ENCODE measurements at regions not wholly inside any gene's neighbourhood (a gene's known extent, or its start where the extent isn't known, plus 50 kb on each side); places are given as distances from the start of the nearest gene placed in this dataset.

DNA sequence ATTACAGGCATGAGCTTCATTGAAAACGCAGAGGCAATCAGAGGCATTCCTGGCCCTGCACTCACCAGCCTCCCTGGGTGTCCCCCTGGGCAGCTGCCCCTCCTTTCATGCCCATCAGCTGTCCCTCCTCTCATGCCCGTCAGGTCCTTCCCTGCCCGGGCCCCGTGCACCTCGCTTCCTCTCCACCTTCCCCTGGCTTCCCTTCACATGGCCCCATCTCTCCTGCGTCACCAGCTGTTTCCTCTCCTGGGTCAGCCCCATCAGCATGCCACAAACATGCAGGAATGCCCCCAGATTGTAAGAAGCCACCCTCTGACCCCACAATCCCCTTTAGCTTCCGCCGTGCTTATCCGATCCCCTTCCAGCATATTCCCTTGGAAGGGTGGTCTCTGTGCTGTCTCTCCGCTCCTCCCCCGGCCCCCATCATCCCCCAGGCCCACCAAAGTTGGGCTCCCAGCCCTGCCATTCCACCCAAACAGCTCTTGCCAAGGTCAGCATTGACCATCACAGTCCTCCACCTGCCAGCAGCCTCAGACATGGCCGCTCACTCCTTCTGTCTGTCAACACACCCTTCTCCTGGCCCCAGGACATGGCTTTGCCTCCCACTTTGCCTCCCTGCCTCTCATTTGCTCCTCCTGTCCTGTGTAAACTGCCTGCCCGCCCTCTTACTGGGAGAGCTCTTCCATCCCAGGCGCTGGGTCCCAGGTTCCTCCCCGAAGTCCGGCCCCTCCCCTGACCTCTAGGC is 98.6 kb upstream of the IER5L start:
- TF ChIP-seq, protein P1, sequence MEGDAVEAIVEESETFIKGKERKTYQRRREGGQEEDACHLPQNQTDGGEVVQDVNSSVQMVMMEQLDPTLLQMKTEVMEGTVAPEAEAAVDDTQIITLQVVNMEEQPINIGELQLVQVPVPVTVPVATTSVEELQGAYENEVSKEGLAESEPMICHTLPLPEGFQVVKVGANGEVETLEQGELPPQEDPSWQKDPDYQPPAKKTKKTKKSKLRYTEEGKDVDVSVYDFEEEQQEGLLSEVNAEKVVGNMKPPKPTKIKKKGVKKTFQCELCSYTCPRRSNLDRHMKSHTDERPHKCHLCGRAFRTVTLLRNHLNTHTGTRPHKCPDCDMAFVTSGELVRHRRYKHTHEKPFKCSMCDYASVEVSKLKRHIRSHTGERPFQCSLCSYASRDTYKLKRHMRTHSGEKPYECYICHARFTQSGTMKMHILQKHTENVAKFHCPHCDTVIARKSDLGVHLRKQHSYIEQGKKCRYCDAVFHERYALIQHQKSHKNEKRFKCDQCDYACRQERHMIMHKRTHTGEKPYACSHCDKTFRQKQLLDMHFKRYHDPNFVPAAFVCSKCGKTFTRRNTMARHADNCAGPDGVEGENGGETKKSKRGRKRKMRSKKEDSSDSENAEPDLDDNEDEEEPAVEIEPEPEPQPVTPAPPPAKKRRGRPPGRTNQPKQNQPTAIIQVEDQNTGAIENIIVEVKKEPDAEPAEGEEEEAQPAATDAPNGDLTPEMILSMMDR (conservative IDR thresholded peaks at IDR 0.05; ENCODE audit: control insufficient read depth, insufficient read depth, low read depth, low read length), result no peak
- no peak for DNase-seq (ENCODE audit: low read depth)

DNA sequence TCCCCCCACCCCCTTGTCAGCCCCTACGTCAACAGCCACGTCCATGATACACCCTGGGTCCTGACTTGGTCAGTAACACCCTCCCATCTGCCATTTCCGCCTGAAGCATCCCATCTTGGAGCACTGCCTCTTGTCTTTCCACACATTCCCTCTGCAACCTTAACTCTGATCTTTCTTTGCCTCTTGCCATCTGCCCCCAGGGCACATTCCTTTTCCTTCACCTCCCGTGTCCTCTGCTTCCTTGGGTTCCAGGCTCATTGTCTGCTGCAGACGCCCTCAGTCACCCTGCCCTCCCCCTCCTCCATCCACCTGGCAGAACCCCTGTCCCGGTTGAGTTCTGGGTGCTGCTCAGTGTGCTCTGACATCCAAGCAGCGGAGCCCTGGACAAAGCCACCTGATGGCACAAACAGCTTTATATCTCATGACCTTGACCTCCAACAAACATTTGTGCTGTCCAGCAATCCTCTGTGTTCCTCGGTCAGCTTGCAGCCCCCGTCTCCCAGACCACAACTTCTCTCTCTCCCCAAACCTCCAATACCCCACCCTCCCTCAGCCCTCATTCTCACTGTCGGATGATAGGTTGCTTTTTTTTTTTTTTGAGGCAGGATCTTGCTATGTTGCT is 97.7 kb upstream of the IER5L start:
- DNase-seq (ENCODE audit: low read depth), result no peak
- H3K4me3 ChIP-seq (ENCODE audit: control insufficient read depth, low read depth, low read length), result no peak overlapping the region
- TF ChIP-seq, protein P1 (conservative IDR thresholded peaks at IDR 0.05; ENCODE audit: control insufficient read depth, insufficient read depth, low read depth, low read length), result no peak

More for the DNA sequence above, 98.6 kb upstream of the IER5L start:
- no peak overlapping the region for H3K4me3 ChIP-seq (ENCODE audit: control insufficient read depth, low read depth, low read length)

DNA sequence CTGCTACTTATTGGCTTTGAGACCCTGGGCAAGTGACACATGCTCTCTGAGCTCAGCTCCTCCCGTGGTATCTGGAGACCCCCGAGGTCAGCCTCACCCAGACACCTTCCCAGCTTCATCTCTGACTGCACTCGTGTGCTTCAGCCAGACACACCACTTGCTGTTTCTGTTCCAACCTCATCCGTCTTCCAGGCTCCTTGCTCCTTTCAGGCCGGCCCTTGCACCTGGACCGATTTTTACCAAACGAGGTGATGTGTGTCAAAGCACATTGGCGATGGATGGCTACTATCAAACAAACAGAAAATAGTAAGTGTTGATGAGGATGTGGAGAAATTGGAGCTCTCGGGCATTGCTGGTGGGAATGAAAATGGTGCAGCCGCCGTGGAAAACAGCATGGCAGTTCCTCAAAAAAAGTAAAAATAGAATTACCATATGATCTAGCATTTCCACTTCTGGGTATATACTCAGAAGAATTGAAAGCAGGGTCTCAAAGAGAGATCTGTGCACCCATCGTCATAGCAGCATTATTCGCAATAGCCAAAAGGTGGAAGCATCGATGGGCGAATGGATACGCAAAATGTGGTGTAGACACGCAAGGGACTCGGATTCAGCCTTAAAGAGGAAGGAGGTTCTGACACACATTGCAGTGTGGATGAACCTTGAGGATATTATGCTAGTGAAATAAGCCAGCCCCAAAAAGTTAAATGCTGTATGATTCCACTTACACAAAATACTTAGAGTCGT is 96.1 kb upstream of the IER5L start:
- TF ChIP-seq, protein P1 (conservative IDR thresholded peaks at IDR 0.05; ENCODE audit: control insufficient read depth, insufficient read depth, low read depth, low read length), result no peak
- no peak for DNase-seq (ENCODE audit: low read depth)

DNA sequence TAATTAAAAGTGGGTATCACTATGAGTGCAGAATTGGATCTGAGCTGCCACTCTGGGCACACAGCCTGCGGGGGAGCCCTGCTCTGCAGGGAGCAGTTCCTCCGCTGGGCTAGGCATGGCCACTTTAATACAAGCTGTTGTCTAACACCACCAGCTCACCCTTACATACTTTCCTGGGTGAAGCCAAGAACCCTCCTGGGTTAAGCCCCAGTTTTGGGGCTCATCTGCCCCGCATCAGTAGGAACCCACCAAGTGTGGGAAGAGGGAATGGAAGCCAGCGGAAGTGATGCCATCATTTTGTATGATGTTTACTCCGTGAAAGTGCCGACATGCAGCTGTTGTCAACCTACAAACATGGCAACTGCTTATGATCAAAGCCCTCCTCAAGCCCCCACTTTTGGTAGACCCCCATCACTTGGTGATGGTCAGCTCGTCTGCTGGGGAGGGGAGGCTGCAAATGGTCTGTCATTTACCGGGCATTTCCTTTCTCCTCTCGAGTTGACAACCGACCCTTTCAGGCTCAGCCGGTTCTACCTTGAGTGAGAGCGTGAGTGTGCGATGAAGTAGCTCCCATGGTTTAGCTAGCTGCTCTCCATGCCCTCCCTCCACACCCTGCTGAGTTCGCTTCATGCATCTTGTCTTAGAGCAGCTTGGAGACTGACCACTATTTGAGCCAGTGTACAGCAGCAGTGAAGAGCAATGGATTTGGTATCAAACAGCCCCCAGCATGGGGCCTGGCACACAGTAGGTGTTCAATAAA is 95.3 kb upstream of the IER5L start:
- TF ChIP-seq, protein P1 (conservative IDR thresholded peaks at IDR 0.05; ENCODE audit: control insufficient read depth, insufficient read depth, low read depth, low read length), result no peak
- H3K4me3 ChIP-seq (ENCODE audit: control insufficient read depth, low read depth, low read length), result no peak overlapping the region
- DNase-seq (ENCODE audit: low read depth), result no peak

More for the DNA sequence above, 96.1 kb upstream of the IER5L start:
- H3K4me3 ChIP-seq (ENCODE audit: control insufficient read depth, low read depth, low read length), result no peak overlapping the region

DNA sequence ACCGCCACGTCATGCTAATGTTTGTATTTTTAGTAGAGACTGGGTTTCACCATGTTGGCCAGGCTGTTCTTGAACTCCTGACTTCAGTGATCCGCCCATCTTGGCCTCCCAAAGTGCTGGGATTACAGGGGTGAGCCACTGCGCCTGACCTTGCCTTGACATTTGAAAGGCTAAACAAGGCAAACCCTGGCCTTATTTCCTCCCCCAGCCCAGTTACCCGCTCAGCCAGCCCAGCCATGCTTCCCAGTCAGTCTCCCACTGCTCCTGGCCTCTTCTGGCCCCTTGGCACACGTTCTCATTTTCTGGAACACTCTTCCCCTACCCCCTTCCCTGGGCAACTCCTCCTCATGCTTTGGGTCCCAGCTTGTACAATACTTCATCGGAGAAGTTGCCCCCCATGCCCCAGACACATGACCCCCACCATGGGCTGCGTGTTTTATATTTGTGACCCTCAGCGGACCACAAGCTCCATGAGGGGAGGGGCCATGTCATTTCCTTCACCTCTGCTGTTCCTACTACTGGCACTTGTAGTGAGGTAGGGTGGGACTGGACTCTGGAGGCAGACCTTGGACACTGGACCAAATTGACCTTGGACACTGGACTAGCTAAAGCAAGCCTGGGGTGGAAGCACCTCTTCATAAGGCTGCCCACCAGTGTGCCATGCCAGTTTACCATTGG is 94.4 kb upstream of the IER5L start:
- TF ChIP-seq, protein P1 (conservative IDR thresholded peaks at IDR 0.05; ENCODE audit: control insufficient read depth, insufficient read depth, low read depth, low read length), result no peak
- DNase-seq (ENCODE audit: low read depth), result no peak
- no peak overlapping the region for H3K4me3 ChIP-seq (ENCODE audit: control insufficient read depth, low read depth, low read length)

Data from fibroblast of mammary gland (primary cell).